Fibroblast of mammary gland (primary cell): ENCODE measurements at regions not wholly inside any gene's neighbourhood (a gene's known extent, or its start where the extent isn't known, plus 50 kb on each side); places are given as distances from the start of the nearest gene placed in this dataset.

Experiments used
- DNase-seq: peaks from one replicate; pipeline ENCODE4 v3.0.0-alpha.2; 2010; ENCODE audit warnings: low read depth
- H3K4me3 ChIP-seq: 2 replicates; pipeline ENCODE4 v1.5.1; 2011; ENCODE audit warnings: low read depth, mild to moderate bottlenecking, low read length, moderate library complexity; ENCODE audit not compliant: control insufficient read depth
- TF ChIP-seq, protein P1 (sequence below): conservative IDR thresholded peaks from 2 replicates; pipeline ENCODE4 v1.5.1; 2011; ENCODE audit warnings: low read depth, low read length, inconsistent platforms; ENCODE audit not compliant: control insufficient read depth, insufficient read depth

DNA sequence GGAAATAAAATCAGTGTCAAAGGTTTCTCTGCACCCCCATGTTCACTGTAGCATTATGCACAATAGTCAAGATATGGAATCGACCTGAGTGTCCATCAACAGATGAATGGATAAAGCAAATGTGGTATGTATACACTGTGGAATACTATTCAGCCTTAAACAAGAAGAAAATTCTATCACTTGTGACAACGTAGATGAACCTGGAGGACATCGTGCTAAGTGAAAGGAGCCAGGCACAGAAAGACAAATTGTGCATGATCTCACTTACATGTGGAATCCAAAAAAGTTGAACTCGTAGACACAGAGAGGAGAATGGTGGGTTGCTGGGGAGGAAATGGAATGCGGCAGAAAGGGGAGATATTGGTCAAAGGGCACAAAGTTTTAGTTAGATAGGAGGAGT, 136.3 kb upstream of the ESR1 start:
- TF ChIP-seq, protein P1, sequence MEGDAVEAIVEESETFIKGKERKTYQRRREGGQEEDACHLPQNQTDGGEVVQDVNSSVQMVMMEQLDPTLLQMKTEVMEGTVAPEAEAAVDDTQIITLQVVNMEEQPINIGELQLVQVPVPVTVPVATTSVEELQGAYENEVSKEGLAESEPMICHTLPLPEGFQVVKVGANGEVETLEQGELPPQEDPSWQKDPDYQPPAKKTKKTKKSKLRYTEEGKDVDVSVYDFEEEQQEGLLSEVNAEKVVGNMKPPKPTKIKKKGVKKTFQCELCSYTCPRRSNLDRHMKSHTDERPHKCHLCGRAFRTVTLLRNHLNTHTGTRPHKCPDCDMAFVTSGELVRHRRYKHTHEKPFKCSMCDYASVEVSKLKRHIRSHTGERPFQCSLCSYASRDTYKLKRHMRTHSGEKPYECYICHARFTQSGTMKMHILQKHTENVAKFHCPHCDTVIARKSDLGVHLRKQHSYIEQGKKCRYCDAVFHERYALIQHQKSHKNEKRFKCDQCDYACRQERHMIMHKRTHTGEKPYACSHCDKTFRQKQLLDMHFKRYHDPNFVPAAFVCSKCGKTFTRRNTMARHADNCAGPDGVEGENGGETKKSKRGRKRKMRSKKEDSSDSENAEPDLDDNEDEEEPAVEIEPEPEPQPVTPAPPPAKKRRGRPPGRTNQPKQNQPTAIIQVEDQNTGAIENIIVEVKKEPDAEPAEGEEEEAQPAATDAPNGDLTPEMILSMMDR, result no peak
- DNase-seq, result no peak
- H3K4me3 ChIP-seq, result no peak overlapping the region

DNA sequence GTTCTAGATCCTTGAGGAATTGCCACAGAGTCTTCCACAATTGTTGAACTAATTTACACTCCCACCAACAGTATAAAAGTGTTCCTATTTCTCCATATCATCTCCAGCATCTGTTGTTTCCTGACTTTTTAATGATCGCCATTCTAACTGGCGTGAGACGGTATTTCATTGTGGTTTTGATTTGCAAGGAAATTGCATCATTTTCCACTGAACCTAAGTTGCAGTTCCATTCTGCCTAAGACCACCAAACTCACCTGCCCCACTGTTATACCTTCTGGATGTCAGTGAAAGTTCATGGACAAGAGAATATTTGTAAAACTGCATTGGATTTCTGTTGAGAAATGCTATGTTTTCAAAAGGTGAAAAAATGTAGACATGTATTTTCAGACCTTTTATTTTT, 132.9 kb upstream of the ESR1 start:
- no peak overlapping the region for H3K4me3 ChIP-seq
- no peak for DNase-seq
- TF ChIP-seq, protein P1, result no peak

DNA sequence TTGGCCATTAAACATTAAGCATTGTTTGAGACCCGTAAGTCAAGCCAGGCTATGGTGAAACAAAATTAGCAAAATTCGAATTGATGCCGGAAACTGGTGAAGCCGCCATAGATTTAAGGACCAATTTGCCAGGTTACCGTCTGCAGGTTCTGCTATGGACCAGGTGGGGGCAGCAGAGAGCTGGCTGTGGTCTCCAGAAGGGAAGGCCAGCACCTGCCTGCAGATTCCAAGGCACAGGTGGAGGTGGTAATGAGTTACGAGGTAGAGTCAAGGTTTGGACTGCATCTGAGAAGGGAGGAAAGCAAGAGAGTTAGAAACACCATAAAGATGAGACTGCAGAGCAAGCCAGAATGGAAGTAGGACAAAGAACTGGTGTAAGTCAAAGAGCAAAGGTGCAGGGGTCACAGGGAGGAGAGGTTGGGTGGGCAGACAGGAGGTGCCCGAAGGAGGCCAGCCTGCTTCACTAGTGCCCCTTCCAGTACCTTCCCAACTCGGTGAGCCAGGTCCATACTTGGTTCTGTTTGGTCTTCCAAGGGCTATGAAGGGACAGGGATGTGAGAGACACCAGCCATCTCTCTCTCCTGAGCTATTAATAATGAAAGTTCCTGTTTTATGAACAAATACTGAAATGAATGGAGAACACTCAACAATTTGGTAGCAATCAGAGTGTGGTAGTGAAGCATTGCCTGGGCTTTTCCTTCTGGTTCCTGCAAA, 131.6 kb upstream of the ESR1 start:
- DNase-seq, result peak; percentile 30
- H3K4me3 ChIP-seq, result no peak overlapping the region
- TF ChIP-seq, protein P1, result peak; percentile 79

DNA sequence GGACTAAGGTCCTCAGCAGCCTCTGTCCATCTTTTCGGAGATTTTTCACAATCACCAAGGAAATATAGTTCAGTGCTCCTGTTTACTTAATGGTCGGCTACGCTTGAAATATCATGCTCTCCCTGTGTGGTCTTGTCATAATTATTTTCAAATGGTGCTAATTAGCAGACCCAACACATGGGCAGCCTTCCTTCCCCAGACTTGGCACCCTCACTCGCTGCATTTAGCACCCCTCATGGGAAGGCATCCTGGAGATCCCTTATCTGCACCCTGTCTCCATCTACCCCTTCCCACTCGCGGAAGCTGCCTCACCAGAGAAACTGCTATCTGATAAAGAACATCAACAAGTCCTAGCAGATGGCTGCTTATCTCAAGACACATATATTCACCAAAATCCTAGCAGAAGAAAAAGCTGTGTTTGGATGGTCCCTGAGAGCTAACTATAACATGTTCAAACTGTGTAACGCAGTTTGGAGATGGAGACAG, 131.0 kb upstream of the ESR1 start:
- TF ChIP-seq, protein P1, result no peak
- no peak for DNase-seq
- no peak overlapping the region for H3K4me3 ChIP-seq

DNA sequence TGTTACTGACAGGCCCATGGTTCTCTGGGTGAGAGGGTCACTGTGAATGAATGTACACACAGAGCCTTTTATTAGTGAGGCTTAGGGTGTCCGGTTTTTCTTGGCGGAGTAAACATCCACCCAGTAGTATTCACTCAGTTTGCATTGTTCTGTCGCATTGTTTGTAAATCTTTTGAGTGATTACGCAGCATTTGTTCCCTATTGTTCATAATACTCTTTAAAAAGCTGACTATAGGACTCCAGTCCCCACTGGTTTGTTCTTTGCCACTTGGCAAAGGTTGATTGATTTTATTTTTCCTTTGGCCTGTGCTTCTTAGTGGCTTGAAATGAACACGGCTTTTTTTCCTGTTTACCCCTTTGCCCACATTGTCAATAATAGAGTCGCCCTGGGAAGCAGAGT, 130.1 kb upstream of the ESR1 start:
- TF ChIP-seq, protein P1, result no peak

DNA sequence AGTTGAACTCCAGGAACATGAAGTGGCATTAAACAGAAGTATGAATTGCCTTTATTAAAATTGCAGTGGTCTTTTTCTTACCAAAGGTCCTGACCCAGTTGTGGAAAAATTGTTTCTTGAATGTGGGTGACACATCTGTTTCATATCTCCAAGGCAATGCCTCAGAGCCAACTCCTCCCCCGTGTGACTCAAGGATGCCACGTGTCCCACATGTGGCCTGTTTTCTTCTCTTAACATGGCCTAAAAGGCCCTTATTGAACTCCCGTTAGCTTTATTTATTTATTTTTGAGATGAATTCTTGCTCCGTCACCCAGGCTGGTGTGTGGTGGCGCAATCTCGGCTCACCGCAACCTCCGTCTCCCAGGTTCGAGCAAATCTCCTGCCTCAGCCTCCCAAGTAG, 128.4 kb upstream of the ESR1 start:
- H3K4me3 ChIP-seq, result no peak overlapping the region
- TF ChIP-seq, protein P1, result no peak
- DNase-seq, result peak; percentile 97

More for the DNA sequence above, 130.1 kb upstream of the ESR1 start:
- DNase-seq, result no peak
- no peak overlapping the region for H3K4me3 ChIP-seq
